Retina (tissue), 1 donor: ENCODE measurements at regions not wholly inside any gene's neighbourhood (a gene's known extent, or its start where the extent isn't known, plus 50 kb on each side); places are given as distances from the start of the nearest gene placed in this dataset.
"Not testable (repeated sequence)": the region's sequence is repeated elsewhere in the genome, so short reads cannot be mapped to it uniquely, and the experiment has no call there.

Source experiments
- DNase-seq: peaks from one replicate; pipeline ENCODE4 v3.0.0-alpha.2; 2016

- DNase-seq, result no peak
Observed at GRCh38 chr1:73842436-73842835, 355.5 kb downstream of the LRRIQ3 start.

- DNase-seq, result no peak
Observed at GRCh38 chr1:73839922-73840321, 358.1 kb downstream of the LRRIQ3 start.

DNA sequence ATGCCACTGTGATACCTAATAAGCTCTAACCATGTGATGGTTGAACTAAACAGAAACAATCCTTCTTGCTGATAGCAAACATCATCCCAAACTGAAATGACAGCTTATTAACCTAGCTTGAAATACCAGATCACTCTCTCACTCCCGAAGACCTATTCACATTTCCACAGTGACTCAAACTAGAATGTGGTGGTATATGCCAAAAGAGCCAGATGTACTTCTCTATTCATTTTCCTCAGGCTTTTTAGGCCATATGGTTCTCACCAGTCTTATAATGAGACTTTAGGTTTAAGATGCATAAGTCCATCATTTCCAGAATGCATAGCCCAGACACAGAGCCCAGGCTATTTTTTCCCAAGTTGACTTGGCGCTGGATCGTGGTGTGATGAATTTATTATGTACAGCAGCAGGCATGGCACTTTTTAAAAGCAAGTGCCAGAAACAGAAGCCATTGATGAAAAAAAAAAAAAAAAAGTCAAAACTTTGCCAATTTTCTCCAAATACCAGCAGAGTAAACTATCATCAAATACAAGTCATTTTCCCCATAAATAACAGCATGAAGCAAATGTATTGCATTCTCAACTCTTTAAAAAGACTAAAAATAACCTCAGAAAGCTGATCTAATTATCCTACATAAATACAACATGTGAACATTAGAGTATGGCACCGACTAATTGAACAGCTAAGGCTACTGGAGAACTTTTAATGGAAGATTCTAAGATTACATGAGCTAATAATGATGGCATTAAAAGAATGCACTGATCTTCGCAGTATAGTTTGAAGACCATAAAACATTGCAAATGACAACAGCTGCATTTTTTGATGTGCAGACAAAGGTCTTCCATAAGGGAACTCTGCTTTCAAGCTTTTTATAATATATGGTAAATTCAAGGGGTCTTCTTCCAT lies 365.4 kb downstream of the LRRIQ3 start:
- DNase-seq, result no peak

GRCh38 chr1:73827283-73827682 lies 370.7 kb downstream of the LRRIQ3 start:
- not testable (repeated sequence) for DNase-seq

GRCh38 chr1:73824065-73824464 lies 373.9 kb downstream of the LRRIQ3 start:
- no peak for DNase-seq

DNA sequence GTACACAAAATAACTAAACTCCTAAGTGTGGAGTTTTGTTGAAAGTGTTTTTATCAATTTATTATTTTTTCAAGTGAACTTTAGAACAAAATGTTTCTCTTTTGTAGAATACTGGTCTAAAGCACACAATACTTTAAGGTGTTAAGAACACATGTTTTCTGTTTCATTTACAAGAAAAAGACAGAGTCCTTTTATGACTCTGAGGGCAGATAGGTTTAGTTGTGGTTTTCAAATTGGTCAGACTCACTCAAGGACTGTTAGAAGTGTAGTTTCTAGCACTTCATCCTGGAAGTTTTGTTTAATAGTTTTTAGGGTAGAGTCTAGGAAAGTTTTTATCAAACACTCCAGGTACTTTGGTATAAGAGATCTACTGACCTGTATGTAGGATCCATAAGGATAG lies 376.5 kb downstream of the LRRIQ3 start:
- no peak for DNase-seq

GRCh38 chr1:73820843-73821242 lies 377.1 kb downstream of the LRRIQ3 start:
- DNase-seq, result no peak

- DNase-seq, result no peak
Observed at GRCh38 chr1:73813716-73814115, 384.3 kb downstream of the LRRIQ3 start.

DNA sequence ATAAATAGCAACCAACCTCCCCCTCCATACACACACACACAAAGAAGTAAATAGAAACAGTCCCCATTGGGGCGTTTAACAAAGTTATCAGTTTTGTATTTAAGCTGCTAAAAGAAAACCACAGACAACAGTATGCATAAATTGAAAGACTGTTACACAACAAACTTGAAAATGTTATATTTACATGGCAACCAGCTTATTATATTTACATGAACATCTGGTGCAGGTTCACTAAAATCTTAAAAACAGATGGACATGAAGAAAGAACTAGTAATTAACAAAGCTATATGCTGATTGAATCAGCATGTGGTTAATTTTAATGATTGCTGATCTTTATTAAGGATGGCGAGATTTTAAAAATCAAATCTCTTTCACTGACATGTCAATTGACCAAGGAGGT lies 384.7 kb downstream of the LRRIQ3 start:
- DNase-seq, result no peak

- no peak for DNase-seq
Observed at GRCh38 chr1:73811798-73812197, 386.2 kb downstream of the LRRIQ3 start.

- no peak for DNase-seq
Observed at GRCh38 chr1:73804935-73805334, 393.0 kb downstream of the LRRIQ3 start.

- DNase-seq, result no peak
Observed at GRCh38 chr1:73803380-73803779, 394.6 kb downstream of the LRRIQ3 start.

GRCh38 chr1:73801912-73802429 lies 396.0 kb downstream of the LRRIQ3 start:
- DNase-seq, result no peak

DNA sequence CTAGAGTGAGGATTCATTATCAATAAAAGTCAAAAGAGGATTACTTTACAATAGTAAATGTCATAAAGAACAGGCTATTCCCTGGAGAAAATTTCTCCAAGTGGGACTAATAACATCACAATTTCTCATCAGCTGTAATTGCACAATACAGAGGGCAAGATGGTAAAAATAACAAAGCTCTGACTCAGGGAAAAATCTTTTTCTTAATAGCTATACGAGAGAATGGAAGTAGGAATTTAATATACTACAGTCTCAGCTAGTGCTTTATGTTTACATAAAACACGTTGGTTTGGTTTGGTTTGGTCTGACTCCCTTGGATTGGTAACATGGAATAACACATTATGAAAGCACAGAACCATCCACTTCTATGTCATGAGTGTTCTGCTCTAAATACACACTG lies 397.6 kb downstream of the LRRIQ3 start:
- DNase-seq, result no peak

GRCh38 chr1:73789965-73790364 lies 408.0 kb downstream of the LRRIQ3 start:
- no peak for DNase-seq

- DNase-seq, result no peak
Observed at GRCh38 chr1:73784026-73784425, 413.9 kb downstream of the LRRIQ3 start.

GRCh38 chr1:73783352-73783751 lies 414.6 kb downstream of the LRRIQ3 start:
- no peak for DNase-seq

DNA sequence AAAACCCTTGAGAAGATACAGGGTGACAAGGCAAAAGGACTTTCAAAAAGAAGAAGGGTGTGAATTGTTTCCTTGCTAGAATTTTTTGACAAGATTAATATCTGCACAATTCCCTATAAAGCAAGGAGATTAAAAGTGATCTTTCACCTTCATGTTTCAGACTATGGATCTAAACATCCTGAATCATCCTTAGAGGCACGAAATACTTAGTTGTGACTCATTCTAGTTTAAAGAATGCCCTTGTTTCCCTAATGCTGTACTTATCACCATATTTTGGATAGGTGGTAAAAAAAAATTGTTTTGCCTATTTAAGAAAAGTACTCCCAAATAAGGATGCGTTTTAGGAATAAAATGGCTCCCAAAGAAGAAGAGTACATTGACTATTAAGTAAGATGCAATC lies 415.1 kb downstream of the LRRIQ3 start:
- DNase-seq, result no peak

DNA sequence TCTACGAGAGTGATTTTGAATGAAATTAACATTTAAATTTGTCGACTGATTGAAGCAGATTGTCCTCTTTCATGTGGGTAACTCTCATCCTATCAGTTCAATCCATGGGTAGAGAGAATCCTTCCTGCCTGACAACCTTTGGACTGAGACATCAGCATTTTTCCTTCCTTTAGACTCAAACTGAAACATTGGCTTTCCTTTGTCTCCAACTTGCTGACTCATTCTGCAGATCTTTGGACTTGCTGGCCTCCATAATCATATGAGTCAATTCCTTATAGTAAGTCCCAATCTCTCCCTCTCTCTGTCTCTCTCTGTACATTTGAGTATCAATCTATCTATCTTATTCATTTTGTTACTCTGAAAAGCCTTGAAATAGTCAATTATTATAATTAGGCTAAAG lies 416.7 kb downstream of the LRRIQ3 start:
- no peak for DNase-seq

- no peak for DNase-seq
Observed at GRCh38 chr1:73778471-73778870, 419.5 kb downstream of the LRRIQ3 start.

- DNase-seq, result no peak
Observed at GRCh38 chr1:73775896-73776295, 422.1 kb downstream of the LRRIQ3 start.

DNA sequence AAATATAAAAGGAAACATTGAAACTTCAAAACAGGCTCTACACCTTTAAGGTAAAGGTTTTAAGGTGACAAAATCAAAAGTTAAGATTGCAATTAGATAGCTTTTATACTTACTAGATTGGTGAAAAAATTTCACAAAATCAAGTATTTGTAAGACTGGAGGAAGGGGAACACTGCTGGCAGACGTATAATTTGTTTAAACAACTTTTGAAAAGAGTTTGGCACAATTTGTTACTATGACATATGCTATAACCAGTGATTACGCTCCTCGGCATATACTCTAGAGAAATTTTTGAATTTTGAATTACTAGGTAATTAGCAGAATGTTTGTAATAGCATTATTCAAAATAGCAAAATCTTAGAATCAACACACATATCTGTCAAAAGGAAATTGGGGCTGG lies 425.0 kb downstream of the LRRIQ3 start:
- no peak for DNase-seq

DNA sequence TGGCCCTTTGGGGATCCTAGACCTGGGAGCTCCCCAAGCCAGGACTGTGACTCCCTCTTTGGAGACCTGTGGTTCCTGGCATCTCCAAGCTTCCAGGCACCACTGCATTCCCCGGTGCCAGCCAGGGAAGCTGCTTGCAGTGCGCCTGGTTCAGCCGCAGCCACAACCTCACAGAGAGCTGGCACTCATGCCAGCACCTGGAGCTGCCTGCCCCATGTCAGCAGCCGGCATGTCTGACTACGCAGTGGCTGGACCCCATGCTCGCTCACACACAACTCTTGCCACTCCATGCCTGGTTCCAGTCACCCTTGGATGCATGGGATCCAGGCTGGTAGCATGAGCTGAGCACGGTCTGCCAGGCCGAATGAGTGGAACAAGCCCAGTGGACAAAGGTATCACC lies 426.6 kb downstream of the LRRIQ3 start:
- no peak for DNase-seq

- no peak for DNase-seq
Observed at GRCh38 chr1:73770109-73770905, 427.7 kb downstream of the LRRIQ3 start.
